ENCODE measurements at regions not wholly inside any gene's neighbourhood (a gene's known extent, or its start where the extent isn't known, plus 50 kb on each side); places are given as distances from the start of the nearest gene placed in this dataset.

- TF ChIP-seq ETS1 (conservative IDR thresholded peaks at IDR 0.05; ENCODE audit: control insufficient read depth, low read depth, low read length) = no peak
- TF ChIP-seq FOSL1 (tag; conservative IDR thresholded peaks at IDR 0.05) = no peak
- no peak for TF ChIP-seq PCBP1 (IDR thresholded peaks at IDR 0.05; ENCODE audit: low read depth, low read length, poor library complexity, severe bottlenecking)
Measured at GRCh38 chr4:38222892-38223291, 262.7 kb downstream of the PTTG2 start (continued).

GRCh38 chr4:38223306-38223705 lies 263.1 kb downstream of the PTTG2 start:
- in situ Hi-C loops (cut with MboI) (no loop called here), intact Hi-C loops (cut with micrococcal nuclease) (no loop called here)
- Histone ChIP-seq H3K9me1 (ENCODE audit: control insufficient read depth, insufficient read depth, low read length) (no peaks in the 10 kb centered on the region), H3K79me2 (ENCODE audit: control insufficient read depth, insufficient read depth, low read length) (no peaks in the 10 kb centered on the region), H3K4me1 (replicated peaks in 1 of 2; ENCODE audit: control insufficient read depth in 2 of 2, insufficient read depth in 2 of 2, low read length in 2 of 2) (no peaks in the 10 kb centered on the region; a peak in 1 of 5 replicates), H3K4me3 (no peak overlapping the region), H4K20me1 (replicated peaks; ENCODE audit: control insufficient read depth, insufficient read depth, low read length) (no peaks in the 10 kb centered on the region), H3K4me2 (ENCODE audit: insufficient read depth, low read length) (no peak overlapping the region), H2AFZ (ENCODE audit: low read depth, low read length) (peak overlapping the region; percentile 54; the same call in 1 of the 2 replicates), H3K27ac (ENCODE audit: extremely low read depth, low read depth, low read length) (no peak overlapping the region), H3K9ac (ENCODE audit: insufficient read depth in 1 of 2, low read depth in 2 of 2, low read length in 2 of 2) (no peak overlapping the region), H3K36me3 (ENCODE audit: control insufficient read depth, insufficient read depth, low read length) (no peaks in the 10 kb centered on the region), H3K27me3 (ENCODE audit: control insufficient read depth in 2 of 2, insufficient read depth in 2 of 2, low read length in 2 of 2) (no peaks in the 10 kb centered on the region; a peak in 1 of 5 replicates), H3K9me3 (replicated peaks; ENCODE audit: control insufficient read depth, insufficient read depth, low read depth, low read length) (no peaks in the 10 kb centered on the region)
- FAIRE-seq (no peak), ATAC-seq (no peak), DNase-seq (ENCODE audit: extremely low read depth in 1 of 4, low spot score in 3 of 4) (no peak)
- BruUV-seq (replicated peaks) = no TSS peak
- 41% methylated on average over 1 of the region's 1 CpG for WGBS (ENCODE audit: insufficient coverage, low coverage, missing lambda C conversion rate)
- CTCF ChIA-PET (ENCODE audit: low intra/inter-chr PET ratio) = no interaction called here
- POLR2A ChIA-PET = interaction anchor here (0.6 to 1.7 kb wide), 3 partner anchors 9 to 20 kb away, joined by 3 to 4 read pairs (median 4); no protein-coding TSS in a partner anchor
- TF ChIP-seq, protein P1, sequence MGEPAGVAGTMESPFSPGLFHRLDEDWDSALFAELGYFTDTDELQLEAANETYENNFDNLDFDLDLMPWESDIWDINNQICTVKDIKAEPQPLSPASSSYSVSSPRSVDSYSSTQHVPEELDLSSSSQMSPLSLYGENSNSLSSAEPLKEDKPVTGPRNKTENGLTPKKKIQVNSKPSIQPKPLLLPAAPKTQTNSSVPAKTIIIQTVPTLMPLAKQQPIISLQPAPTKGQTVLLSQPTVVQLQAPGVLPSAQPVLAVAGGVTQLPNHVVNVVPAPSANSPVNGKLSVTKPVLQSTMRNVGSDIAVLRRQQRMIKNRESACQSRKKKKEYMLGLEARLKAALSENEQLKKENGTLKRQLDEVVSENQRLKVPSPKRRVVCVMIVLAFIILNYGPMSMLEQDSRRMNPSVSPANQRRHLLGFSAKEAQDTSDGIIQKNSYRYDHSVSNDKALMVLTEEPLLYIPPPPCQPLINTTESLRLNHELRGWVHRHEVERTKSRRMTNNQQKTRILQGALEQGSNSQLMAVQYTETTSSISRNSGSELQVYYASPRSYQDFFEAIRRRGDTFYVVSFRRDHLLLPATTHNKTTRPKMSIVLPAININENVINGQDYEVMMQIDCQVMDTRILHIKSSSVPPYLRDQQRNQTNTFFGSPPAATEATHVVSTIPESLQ (CRISPR knock-in tag; IDR thresholded peaks at IDR 0.05) = no peak
- no peak for TF ChIP-seq CBX3 (IDR thresholded peaks at IDR 0.05; ENCODE audit: borderline replicate concordance in 1 of 2, low read length in 2 of 2)
- no peak for TF ChIP-seq ZBTB5 (IDR thresholded peaks at IDR 0.05)
- no peak for TF ChIP-seq DEAF1 (CRISPR knock-in tag; IDR thresholded peaks at IDR 0.05)
- no peak for TF ChIP-seq MBD2 (IDR thresholded peaks at IDR 0.05; ENCODE audit: borderline replicate concordance, low read depth)

All from K562 (cell line).